ENCODE measurements at regions not wholly inside any gene's neighbourhood (a gene's known extent, or its start where the extent isn't known, plus 50 kb on each side); places are given as distances from the start of the nearest gene placed in this dataset.

- WGBS (ENCODE audit: insufficient coverage, insufficient replicate concordance, low lambda C conversion rate, missing lambda C conversion rate), result 0% methylated on average over 1 of the region's 1 CpG
- no peak overlapping the region for H3K4me2 ChIP-seq (ENCODE audit: control insufficient read depth, insufficient read depth)
- H3K4me1 ChIP-seq (ENCODE audit: control insufficient read depth, insufficient read depth, low read length), result no peaks in the 10 kb centered on the region
- CTCF ChIA-PET, result no interaction called here
- DNase-seq (ENCODE audit: low read depth, low spot score), result no peak
- in situ Hi-C loops (cut with MboI) (no loop called here), intact Hi-C loops (cut with micrococcal nuclease; ENCODE audit: unreplicated experiment) (no loop called here)
- ATAC-seq, result no peak
- TF ChIP-seq ATF2 (IDR thresholded peaks at IDR 0.05; ENCODE audit: low read length) (no peak), E4F1 (IDR thresholded peaks at IDR 0.05; ENCODE audit: borderline replicate concordance, partially characterized antibody) (no peak), TBL1XR1 (IDR thresholded peaks at IDR 0.05; ENCODE audit: low read depth, low read length) (no peak), PBX3 (IDR thresholded peaks at IDR 0.05; ENCODE audit: insufficient replicate concordance, low read depth, low read length) (no peak), BHLHE40 (IDR thresholded peaks at IDR 0.05; ENCODE audit: borderline replicate concordance in 1 of 2, low read depth in 2 of 2, low read length in 1 of 2) (no peak), E2F8 (IDR thresholded peaks at IDR 0.05; ENCODE audit: low read depth, partially characterized antibody) (no peak), SP1 (IDR thresholded peaks at IDR 0.05; ENCODE audit: low read depth, low read length) (no peak), NR2C2 (IDR thresholded peaks at IDR 0.05; ENCODE audit: borderline replicate concordance, control insufficient read depth, insufficient read length, low read depth) (no peak), ETV6 (conservative IDR thresholded peaks at IDR 0.05 in 1 of 2, IDR thresholded peaks at IDR 0.05 in 1 of 2; ENCODE audit: borderline replicate concordance in 1 of 2, low read depth in 1 of 2) (no peak), NRF1 (conservative IDR thresholded peaks at IDR 0.05; ENCODE audit: low read depth, low read length) (no peak), CHD2 (IDR thresholded peaks at IDR 0.05; ENCODE audit: borderline replicate concordance, low read depth, low read length) (no peak), CHD4 (IDR thresholded peaks at IDR 0.05) (no peak), POLR2AphosphoS5 (IDR thresholded peaks at IDR 0.05; ENCODE audit: low read length) (no peak), ZNF217 (IDR thresholded peaks at IDR 0.05) (no peak)
- H2AFZ ChIP-seq (ENCODE audit: control insufficient read depth, low read depth, low read length), result no peak overlapping the region
- POLR2A ChIA-PET, result no interaction called here
- FAIRE-seq, result no peak
- no peaks in the 10 kb centered on the region; the same call in 2 of the 3 replicates for H3K9me3 ChIP-seq (replicated peaks; ENCODE audit: control insufficient read depth, insufficient read depth, low read length)
- no peaks in the 10 kb centered on the region for H3K36me3 ChIP-seq (ENCODE audit: control insufficient read depth in 2 of 2, insufficient read depth in 2 of 2, low read length in 1 of 2)
- no peaks in the 10 kb centered on the region for H3K79me2 ChIP-seq (ENCODE audit: control insufficient read depth, insufficient read depth, low read length)
- BruUV-seq (replicated peaks), result no TSS peak
- SMC1A ChIA-PET (ENCODE audit: uncharacterized antibody, unreplicated experiment), result no interaction called here
- H3K27me3 ChIP-seq (replicated peaks in 1 of 2; ENCODE audit: control insufficient read depth in 2 of 2, insufficient read depth in 2 of 2, low read length in 1 of 2), result no peaks in the 10 kb centered on the region
- RAD21 ChIA-PET (ENCODE audit: unreplicated experiment), result no interaction called here
- H3K4me3 ChIP-seq, result no peak overlapping the region
- H3K27ac ChIP-seq (ENCODE audit: control insufficient read depth, insufficient read depth), result no peak overlapping the region
- no peak overlapping the region for H3K9ac ChIP-seq (ENCODE audit: control insufficient read depth, insufficient read depth, low read length)
- H4K20me1 ChIP-seq (ENCODE audit: control insufficient read depth, insufficient read depth), result no peaks in the 10 kb centered on the region
These were observed 152.5 kb downstream of the C12orf75 start for GRCh38 chr12:105482951-105483350.
